ENCODE measurements at regions not wholly inside any gene's neighbourhood (a gene's known extent, or its start where the extent isn't known, plus 50 kb on each side); places are given as distances from the start of the nearest gene placed in this dataset.
A peak's percentile ranks its signal among the peaks of the same experiment; 100 is the strongest.

DNA sequence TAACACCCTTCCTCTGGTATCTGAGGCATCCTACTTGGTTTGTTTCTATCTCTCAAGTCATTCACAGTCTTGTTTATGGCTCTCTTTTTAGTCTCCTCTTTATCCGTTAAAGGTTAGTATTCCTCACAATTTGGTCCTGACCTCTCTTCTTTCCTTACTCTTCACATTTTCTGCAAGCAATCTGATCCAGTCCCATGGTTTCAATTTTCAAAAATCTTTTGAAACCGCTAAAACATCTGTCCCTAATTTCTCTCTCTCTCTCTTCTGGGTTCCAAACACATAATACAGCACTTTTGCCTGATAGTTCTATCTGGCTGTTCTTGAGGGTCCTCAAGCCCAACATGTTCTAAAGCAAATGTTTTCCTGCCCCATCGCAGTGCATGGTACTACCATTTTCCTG, 149.0 kb downstream of the SERPINI1 start:
- FAIRE-seq (no peak), DNase-seq (ENCODE audit: low read depth, low spot score) (no peak)
- no peaks in the 10 kb centered on the region for H3K27me3 ChIP-seq (ENCODE audit: control insufficient read depth, extremely low read depth, insufficient read depth, low read length)
- no peak overlapping the region for H3K9ac ChIP-seq (ENCODE audit: control insufficient read depth, extremely low read depth, insufficient read depth, low read length)
- no peak overlapping the region for H3K4me2 ChIP-seq (ENCODE audit: control insufficient read depth, extremely low read depth, insufficient read depth, low read depth, low read length)
- H3K9me3 ChIP-seq (ENCODE audit: control insufficient read depth, low read depth, low read length) = no peaks in the 10 kb centered on the region
- TF ChIP-seq EZH2 (IDR thresholded peaks at IDR 0.05; ENCODE audit: low read length) = no peak
- H3K9me1 ChIP-seq (ENCODE audit: control insufficient read depth, extremely low read depth, insufficient read depth, low read length) = no peaks in the 10 kb centered on the region
- no peak overlapping the region for H3K4me3 ChIP-seq (ENCODE audit: control insufficient read depth in 2 of 3, extremely low read depth in 1 of 3, insufficient read depth in 2 of 3, low read depth in 1 of 3, low read length in 3 of 3)
- H3K27ac ChIP-seq (ENCODE audit: control insufficient read depth, insufficient read depth, low read length) = no peak overlapping the region
- no peaks in the 10 kb centered on the region for H3K4me1 ChIP-seq (ENCODE audit: control insufficient read depth, extremely low read depth, insufficient read depth, low read length)
- no peaks in the 10 kb centered on the region for H3K79me2 ChIP-seq (ENCODE audit: control insufficient read depth, insufficient read depth, low read length)
- dilution Hi-C loops (cut with MboI; ENCODE audit: extremely low pct_ligation_motif_present, low sequenced_read_pairs) = no loop called here
- H4K20me1 ChIP-seq (ENCODE audit: control insufficient read depth, extremely low read depth, insufficient read depth, low read length) = no peaks in the 10 kb centered on the region
- H3K36me3 ChIP-seq (ENCODE audit: control insufficient read depth in 2 of 2, extremely low read depth in 1 of 2, insufficient read depth in 2 of 2, low read length in 2 of 2) = no peaks in the 10 kb centered on the region
- H2AFZ ChIP-seq (ENCODE audit: control insufficient read depth, low read length) = no peak overlapping the region

DNA sequence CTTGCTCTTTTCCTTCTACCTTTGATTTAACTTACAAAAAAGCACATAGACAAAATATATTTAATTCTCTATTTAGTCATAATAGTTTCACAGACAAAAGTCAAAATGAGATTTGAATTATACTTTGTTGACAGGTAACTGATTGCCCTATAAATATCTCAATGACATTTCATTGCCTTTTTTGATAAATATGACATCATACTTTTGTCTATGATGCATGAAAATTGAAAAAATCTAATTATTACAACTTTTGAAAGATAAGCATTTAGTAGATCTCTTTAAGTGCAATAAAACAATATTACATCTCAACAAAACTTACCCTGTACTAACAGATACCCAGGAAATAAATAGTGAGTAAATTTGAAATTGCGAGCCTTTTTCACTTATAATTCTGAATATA, 147.9 kb downstream of the SERPINI1 start:
- Histone ChIP-seq H3K36me3 (ENCODE audit: control insufficient read depth in 2 of 2, extremely low read depth in 1 of 2, insufficient read depth in 2 of 2, low read length in 2 of 2) (no peaks in the 10 kb centered on the region), H3K27me3 (ENCODE audit: control insufficient read depth, extremely low read depth, insufficient read depth, low read length) (no peaks in the 10 kb centered on the region), H3K27ac (ENCODE audit: control insufficient read depth, insufficient read depth, low read length) (no peak overlapping the region), H3K9me3 (ENCODE audit: control insufficient read depth, low read depth, low read length) (no peaks in the 10 kb centered on the region), H3K4me3 (ENCODE audit: control insufficient read depth in 2 of 3, extremely low read depth in 1 of 3, insufficient read depth in 2 of 3, low read depth in 1 of 3, low read length in 3 of 3) (no peak overlapping the region), H3K4me1 (ENCODE audit: control insufficient read depth, extremely low read depth, insufficient read depth, low read length) (no peaks in the 10 kb centered on the region), H3K9me1 (ENCODE audit: control insufficient read depth, extremely low read depth, insufficient read depth, low read length) (no peaks in the 10 kb centered on the region), H3K79me2 (ENCODE audit: control insufficient read depth, insufficient read depth, low read length) (no peaks in the 10 kb centered on the region), H2AFZ (ENCODE audit: control insufficient read depth, low read length) (no peak overlapping the region), H3K4me2 (ENCODE audit: control insufficient read depth, extremely low read depth, insufficient read depth, low read depth, low read length) (no peak overlapping the region), H4K20me1 (ENCODE audit: control insufficient read depth, extremely low read depth, insufficient read depth, low read length) (no peaks in the 10 kb centered on the region), H3K9ac (ENCODE audit: control insufficient read depth, extremely low read depth, insufficient read depth, low read length) (no peak overlapping the region)
- dilution Hi-C loops (cut with MboI; ENCODE audit: extremely low pct_ligation_motif_present, low sequenced_read_pairs) = no loop called here
- FAIRE-seq (no peak), DNase-seq (ENCODE audit: low read depth, low spot score) (no peak)
- TF ChIP-seq CTCF (optimal IDR thresholded peaks at IDR 0.05 in 1 of 3, IDR thresholded peaks at IDR 0.05 in 1 of 3, conservative IDR thresholded peaks at IDR 0.05 in 1 of 3; ENCODE audit: extremely low read depth in 1 of 3, insufficient read depth in 2 of 3, low read length in 3 of 3) (no peak), EZH2 (IDR thresholded peaks at IDR 0.05; ENCODE audit: low read length) (no peak)

GRCh38 chr3:167882057-167882667, 146.6 kb downstream of the SERPINI1 start:
- Histone ChIP-seq H3K9me1 (ENCODE audit: control insufficient read depth, extremely low read depth, insufficient read depth, low read length) (no peaks in the 10 kb centered on the region), H3K9ac (ENCODE audit: control insufficient read depth, extremely low read depth, insufficient read depth, low read length) (no peak overlapping the region), H3K4me2 (ENCODE audit: control insufficient read depth, extremely low read depth, insufficient read depth, low read depth, low read length) (no peak overlapping the region), H3K79me2 (ENCODE audit: control insufficient read depth, insufficient read depth, low read length) (no peaks in the 10 kb centered on the region), H3K4me3 (ENCODE audit: control insufficient read depth in 2 of 3, extremely low read depth in 1 of 3, insufficient read depth in 2 of 3, low read depth in 1 of 3, low read length in 3 of 3) (no peak overlapping the region), H3K4me1 (ENCODE audit: control insufficient read depth, extremely low read depth, insufficient read depth, low read length) (no peaks in the 10 kb centered on the region), H4K20me1 (ENCODE audit: control insufficient read depth, extremely low read depth, insufficient read depth, low read length) (no peaks in the 10 kb centered on the region), H3K36me3 (ENCODE audit: control insufficient read depth in 2 of 2, extremely low read depth in 1 of 2, insufficient read depth in 2 of 2, low read length in 2 of 2) (no peaks in the 10 kb centered on the region), H3K9me3 (ENCODE audit: control insufficient read depth, low read depth, low read length) (no peaks in the 10 kb centered on the region), H2AFZ (ENCODE audit: control insufficient read depth, low read length) (no peak overlapping the region), H3K27ac (ENCODE audit: control insufficient read depth, insufficient read depth, low read length) (no peak overlapping the region), H3K27me3 (ENCODE audit: control insufficient read depth, extremely low read depth, insufficient read depth, low read length) (no peaks in the 10 kb centered on the region)
- FAIRE-seq = no peak
- no peak for DNase-seq (ENCODE audit: low read depth, low spot score)
- TF ChIP-seq EZH2 (IDR thresholded peaks at IDR 0.05; ENCODE audit: low read length) = no peak
- peak in 2 of 3 experiments; percentile 26 to 36 for TF ChIP-seq CTCF (optimal IDR thresholded peaks at IDR 0.05 in 1 of 3, IDR thresholded peaks at IDR 0.05 in 1 of 3, conservative IDR thresholded peaks at IDR 0.05 in 1 of 3; ENCODE audit: extremely low read depth in 1 of 3, insufficient read depth in 2 of 3, low read length in 3 of 3)
- dilution Hi-C loops (cut with MboI; ENCODE audit: extremely low pct_ligation_motif_present, low sequenced_read_pairs) = no loop called here
